ENCODE measurements at regions not wholly inside any gene's neighbourhood (a gene's known extent, or its start where the extent isn't known, plus 50 kb on each side); places are given as distances from the start of the nearest gene placed in this dataset.
A peak's percentile ranks its signal among the peaks of the same experiment; 100 is the strongest.

DNA sequence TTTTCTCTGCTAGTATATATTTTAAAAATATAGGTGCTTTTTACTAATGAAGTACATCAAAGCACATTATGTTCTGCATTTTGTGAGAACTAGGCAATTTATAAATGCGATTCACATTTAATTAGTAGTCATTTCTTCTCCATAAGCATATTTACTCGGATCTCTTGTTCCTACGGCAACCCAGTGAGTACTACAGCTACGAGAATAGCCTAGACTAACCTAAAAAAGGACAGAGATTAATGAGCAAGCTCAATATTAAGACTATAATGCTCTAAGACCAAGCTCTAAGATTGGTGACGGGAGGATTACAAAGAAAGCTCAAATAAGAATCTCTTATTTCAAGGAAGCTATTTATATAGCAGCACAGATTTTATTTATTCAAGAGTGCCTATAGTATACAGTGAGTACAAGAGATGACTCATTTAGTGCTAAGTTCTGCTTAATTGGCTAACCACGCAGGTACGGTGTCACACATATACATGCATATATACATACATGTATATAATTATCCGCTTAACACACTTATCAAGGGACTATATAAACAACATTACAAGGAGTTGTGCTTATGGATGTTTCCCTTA is 364.7 kb downstream of the GPD2 start:
- in situ Hi-C loops (cut with HindIII; ENCODE audit: low pct_unique_long_range_greater_than_20kb, low sequenced_read_pairs), result no loop called here
- no peak for DNase-seq (ENCODE audit: low read depth, low spot score)

DNA sequence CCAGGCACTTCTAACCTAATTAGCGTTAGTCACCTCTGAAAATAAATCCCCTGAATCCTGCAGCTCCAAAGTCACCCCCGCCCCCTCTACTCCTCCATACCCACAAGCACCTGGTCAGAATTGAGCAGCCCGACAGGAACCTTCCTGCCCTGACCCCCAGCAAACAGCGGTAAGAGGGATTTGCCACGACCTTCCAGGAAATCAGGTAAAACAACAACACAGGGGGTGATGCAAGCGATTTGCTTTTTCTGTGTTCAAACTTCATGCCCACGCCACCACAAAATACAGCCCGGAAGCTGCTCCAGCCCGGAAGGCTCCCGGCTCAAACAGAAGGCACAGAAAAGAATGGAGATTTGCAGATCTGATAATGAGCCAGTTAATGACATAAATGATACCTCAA is 367.1 kb downstream of the GPD2 start:
- DNase-seq (ENCODE audit: low read depth, low spot score), result no peak
- in situ Hi-C loops (cut with HindIII; ENCODE audit: low pct_unique_long_range_greater_than_20kb, low sequenced_read_pairs), result no loop called here

DNA sequence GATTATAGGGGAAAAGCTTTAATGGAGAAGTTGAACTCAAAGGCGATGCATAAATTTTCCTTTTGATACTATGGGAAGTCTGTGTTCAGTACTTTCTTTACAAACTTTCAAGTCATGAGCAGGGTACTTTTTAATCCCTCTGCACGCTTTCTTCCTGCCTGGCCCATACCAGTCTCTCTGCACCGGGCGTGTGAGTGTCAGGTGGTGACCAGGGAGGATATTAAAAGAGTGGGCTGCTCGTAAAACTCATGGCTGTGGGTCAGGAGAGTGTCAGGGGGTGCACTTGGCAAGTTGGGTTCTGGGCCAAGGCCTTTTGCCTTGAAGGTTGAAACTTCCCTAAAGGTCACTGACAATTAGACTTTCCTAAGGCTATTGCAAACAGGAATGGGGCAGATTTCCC is 367.8 kb downstream of the GPD2 start:
- peak; percentile 73 for DNase-seq (ENCODE audit: low read depth, low spot score)
- in situ Hi-C loops (cut with HindIII; ENCODE audit: low pct_unique_long_range_greater_than_20kb, low sequenced_read_pairs), result no loop called here

DNA sequence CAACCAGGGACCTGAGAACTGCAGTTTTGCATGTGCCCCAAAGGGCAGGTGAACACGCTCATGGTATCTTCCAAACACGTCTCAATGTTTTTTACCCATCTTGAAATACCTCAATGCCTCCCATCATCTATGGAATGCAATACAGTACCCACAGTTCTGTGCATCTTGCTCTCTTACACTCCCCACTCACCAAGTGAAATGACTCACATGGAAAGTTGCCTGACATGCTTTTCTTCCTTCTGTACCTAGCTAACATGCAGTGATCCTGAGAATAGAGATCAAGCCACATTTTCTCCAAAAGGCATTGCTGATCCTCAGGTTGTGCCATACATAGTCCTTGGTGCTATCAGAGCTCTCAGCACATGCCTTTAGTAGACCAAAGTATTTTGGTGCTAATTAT is 373.9 kb downstream of the GPD2 start:
- DNase-seq (ENCODE audit: low read depth, low spot score), result no peak
- in situ Hi-C loops (cut with HindIII; ENCODE audit: low pct_unique_long_range_greater_than_20kb, low sequenced_read_pairs), result no loop called here

DNA sequence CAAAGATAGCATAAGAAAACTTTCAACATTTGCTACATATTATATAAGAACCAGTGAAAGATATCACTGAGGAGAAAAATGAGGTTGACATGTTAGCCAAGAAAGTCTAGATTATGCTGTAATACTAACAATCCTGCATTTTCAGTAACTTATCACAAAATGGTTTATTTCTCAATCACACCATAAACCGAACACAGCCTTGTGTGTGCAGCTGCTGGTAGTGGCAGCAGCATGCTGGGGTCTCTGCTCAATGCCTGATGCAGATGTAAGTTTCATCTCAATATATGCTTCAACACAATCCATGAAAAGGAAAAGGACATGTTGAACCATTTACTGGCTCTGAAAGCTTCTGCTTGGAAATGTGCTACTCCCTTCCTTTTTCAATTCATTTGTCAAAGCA is 376.3 kb downstream of the GPD2 start:
- DNase-seq (ENCODE audit: low read depth, low spot score), result no peak
- in situ Hi-C loops (cut with HindIII; ENCODE audit: low pct_unique_long_range_greater_than_20kb, low sequenced_read_pairs), result no loop called here

DNA sequence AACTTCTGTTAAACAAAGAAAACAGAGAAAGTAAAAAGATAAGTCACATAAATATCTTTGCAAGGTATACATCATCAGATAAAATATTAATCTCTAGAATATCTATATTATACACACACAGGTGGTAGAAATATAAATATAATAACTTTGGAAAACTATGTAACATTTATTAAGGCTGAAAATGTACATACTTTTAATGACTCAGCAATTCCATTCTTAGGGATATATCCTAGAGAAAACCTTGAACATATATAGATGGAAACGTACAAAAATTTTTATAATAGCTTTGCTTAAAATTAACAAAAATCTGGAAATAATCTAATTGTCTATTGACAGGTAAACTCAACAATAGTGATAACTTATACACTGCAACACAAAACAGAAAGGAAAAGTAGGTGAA is 381.3 kb downstream of the GPD2 start:
- in situ Hi-C loops (cut with HindIII; ENCODE audit: low pct_unique_long_range_greater_than_20kb, low sequenced_read_pairs), result no loop called here
- no peak for DNase-seq (ENCODE audit: low read depth, low spot score)

DNA sequence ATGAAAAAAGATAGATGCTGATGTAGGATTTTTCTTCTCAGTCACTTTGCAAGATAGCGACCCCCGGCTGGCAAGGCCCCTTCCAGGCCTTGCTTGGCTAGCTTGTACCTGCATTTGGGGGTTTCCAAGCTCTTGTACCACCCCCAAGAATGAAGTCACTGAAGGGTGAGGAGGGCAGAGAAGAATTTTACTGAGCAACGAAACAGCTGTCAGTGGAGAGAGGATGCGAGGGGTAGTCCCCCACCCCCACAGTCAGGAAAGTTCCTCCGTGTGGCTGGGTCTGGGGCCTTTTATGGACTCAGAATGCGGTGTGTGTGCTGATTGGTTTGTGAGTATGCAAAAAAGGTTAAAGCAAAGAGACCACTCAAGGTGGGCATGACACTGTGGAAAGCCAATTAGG is 382.0 kb downstream of the GPD2 start:
- DNase-seq (ENCODE audit: low read depth, low spot score), result no peak
- in situ Hi-C loops (cut with HindIII; ENCODE audit: low pct_unique_long_range_greater_than_20kb, low sequenced_read_pairs), result no loop called here

DNA sequence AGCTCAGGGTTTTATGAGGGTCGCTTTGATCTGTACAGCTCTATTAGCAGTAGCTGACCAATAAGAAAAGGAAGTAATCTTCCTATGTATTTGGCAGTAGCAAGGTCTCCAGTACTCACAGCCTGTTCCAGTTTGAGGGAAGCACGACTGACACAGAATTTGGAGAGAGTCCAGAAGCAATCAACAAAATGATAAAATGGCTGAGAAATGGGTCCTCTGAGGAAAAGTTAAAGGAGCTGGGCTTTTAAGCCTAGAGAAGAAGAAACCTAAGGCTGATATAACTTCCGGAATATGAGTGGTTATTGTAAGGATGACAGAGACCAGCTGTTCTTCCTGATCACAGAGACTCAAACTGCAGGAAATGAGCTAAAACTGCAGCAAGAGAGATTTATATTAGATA is 382.8 kb downstream of the GPD2 start:
- no peak for DNase-seq (ENCODE audit: low read depth, low spot score)
- in situ Hi-C loops (cut with HindIII; ENCODE audit: low pct_unique_long_range_greater_than_20kb, low sequenced_read_pairs), result no loop called here

DNA sequence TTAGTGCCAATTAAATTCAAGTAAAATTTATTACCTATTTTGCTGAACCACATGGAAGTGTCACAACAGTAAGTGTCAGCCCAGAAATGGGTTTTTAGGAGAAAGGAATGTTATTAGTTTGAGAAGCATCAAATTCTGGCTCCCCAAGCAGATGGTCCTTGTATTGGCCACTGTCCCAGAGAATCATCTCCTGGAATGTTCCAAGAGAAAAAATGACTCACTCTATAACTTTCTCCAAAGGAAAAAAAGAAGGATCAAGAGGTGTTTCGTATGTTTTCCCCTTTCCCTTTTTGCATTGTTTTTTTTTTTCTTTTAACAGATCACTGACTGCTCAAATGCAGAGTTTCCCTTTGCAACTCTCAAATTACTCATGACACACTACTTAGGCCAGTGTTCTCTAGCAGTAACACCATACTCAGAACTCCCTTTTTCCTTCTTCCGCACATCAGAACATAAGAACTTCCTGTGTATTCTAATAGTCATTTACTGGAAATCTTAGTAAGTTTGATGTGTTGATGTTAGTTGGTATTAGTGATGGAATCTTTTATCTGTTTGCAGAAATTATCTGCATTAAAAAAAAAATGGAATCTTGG is 390.3 kb downstream of the GPD2 start:
- in situ Hi-C loops (cut with HindIII; ENCODE audit: low pct_unique_long_range_greater_than_20kb, low sequenced_read_pairs), result no loop called here
- DNase-seq (ENCODE audit: low read depth, low spot score), result no peak

DNA sequence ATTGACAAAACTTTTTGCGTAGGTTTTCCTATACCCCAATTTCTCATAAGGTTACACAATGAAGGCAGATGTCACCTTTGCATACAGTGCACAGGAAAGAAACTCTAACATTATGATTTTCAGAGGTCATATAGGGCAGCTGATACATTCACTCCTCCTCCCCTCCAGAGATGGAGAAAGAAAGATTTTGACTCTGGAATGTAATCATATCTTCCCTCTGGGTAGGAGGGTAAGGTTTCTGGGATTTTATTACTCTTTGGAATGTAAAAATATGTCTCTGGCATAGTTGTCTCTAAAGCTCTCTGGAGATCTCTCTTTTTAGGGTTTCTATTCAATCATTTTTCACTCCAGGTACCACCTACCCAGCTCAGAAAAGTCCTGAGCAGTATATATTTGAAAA is 398.3 kb downstream of the GPD2 start:
- DNase-seq (ENCODE audit: low read depth, low spot score), result no peak
- in situ Hi-C loops (cut with HindIII; ENCODE audit: low pct_unique_long_range_greater_than_20kb, low sequenced_read_pairs), result no loop called here

DNA sequence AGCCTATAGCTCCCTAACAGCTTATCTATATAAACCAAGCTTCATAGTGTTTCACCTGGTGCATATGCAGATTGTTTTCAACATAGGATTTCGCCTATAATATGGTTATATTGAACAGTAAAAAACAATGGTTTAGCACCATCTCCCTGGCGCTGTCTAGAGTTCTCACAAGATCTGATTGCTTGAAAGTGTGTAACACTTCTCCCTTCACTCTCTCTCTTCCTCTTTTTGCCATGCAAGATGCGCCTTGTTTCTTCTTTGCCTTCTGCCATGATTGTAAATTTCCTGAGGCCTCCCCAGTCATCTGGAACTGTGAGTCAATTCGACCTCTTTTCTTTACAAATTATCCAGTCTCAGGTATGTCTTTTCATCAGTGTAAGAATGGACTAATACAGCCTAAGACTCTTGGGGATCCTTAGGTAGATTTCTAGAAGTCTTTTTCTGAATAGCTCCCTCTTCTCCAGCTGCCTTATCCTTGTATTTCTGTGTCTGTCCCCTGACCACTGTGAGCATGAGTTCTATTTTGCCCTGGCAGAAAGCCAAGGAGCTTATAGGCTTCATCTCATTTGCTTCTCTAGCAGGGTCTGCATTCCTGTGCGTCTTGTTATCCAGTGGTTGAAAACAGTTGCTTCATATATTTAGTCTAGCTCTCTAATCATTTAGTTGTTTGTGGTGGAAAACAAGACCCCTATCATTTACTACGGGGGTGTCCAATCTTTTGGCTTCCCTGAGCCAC is 401.6 kb downstream of the GPD2 start:
- in situ Hi-C loops (cut with HindIII; ENCODE audit: low pct_unique_long_range_greater_than_20kb, low sequenced_read_pairs), result no loop called here

DNA sequence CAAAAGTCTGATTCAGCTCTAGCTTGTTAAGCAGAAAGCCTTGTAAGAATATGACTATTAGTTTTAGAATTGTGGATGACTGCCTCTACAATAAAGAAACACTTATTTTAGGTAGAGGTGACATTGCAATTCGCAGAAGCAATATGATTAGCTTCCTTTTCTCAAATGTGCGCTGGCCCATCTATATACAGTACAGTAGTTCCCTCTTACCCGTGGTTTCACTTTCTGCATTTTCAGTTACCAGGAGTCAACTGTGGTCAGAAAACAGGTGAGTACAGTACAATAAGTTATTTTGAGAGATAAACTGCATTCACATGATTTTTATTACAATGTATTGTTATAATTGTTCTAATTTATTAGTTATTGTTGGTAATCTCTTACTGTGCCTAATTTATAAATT is 405.1 kb downstream of the GPD2 start:
- DNase-seq (ENCODE audit: low read depth, low spot score), result no peak
- in situ Hi-C loops (cut with HindIII; ENCODE audit: low pct_unique_long_range_greater_than_20kb, low sequenced_read_pairs), result no loop called here

More for the DNA sequence above, 401.6 kb downstream of the GPD2 start:
- no peak for DNase-seq (ENCODE audit: low read depth, low spot score)

DNA sequence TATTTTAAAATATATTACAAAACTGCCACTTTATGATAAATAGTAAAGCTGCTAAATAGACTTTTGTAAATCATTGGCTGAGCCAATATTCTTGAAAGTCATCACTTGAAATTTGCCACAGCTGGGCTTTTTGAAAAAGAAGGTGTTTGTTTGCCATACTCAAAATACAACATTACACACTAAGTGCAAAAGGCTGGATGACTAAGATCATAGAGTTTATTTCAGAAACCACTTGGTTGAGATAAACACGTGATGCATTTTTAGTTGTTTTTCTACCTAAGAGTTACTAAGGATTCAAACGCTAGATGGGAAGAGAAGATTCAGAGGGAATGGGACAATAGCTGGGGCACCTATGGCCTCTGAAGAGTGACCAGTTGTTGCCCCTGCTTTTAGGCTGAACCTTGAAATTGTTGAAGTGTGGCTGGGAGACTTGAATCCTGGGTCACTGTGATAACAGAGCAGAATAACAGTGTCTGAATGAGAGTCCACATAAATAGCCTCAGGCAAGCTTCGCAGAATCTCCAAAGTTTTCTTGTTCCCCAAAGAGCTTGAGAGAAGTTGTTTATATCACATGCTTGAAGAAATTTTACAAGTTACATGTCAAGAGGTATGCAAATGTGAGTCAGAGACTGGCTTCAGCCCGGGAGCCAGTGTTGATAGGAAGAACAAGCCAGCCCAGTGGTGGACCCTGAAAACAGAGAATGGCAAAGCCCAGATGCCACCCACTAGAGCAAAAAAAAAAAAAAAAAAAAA is 409.8 kb downstream of the GPD2 start:
- peak; percentile 63 for DNase-seq (ENCODE audit: low read depth, low spot score)
- in situ Hi-C loops (cut with HindIII; ENCODE audit: low pct_unique_long_range_greater_than_20kb, low sequenced_read_pairs), result no loop called here

DNA sequence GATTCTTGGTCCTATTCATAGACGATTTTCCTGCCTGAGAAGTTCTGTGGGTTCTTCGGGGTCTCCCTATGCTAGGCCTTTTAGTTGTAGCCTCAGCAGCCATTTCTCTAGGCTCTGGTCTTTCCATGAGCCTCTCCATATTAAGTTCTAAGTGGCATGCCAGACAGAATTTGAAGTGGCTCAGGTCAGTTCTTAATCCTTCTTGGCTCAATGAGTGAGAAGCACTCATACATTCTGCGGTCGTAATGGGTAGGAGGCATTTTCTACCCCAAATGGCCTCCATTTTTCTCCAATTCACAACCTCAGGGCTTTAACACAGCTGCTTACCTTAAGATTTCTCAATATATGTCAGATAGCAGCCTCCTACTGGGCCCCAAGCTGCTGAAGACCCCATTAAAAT is 405.3 kb upstream of the GALNT5 start:
- in situ Hi-C loops (cut with HindIII; ENCODE audit: low pct_unique_long_range_greater_than_20kb, low sequenced_read_pairs), result no loop called here
- no peak for DNase-seq (ENCODE audit: low read depth, low spot score)

DNA sequence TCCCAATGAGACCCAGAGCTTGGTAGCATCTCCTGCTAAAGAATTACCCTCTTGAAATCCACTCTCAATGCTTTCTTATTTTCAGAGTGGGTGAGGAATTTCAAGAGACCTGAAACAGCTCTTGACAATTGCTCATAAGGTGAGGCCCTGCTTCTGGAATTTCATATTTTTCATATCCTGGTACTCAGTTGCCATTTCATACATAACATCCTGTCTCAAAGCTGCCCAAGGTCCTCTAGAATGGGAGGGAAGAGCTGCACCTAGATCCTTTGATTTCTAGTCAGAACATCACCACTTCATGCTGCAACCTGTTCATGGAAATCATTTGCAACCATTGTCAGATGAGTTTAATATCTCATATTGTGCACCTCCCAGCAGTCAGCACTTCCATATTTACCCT is 404.8 kb upstream of the GALNT5 start:
- DNase-seq (ENCODE audit: low read depth, low spot score), result no peak
- in situ Hi-C loops (cut with HindIII; ENCODE audit: low pct_unique_long_range_greater_than_20kb, low sequenced_read_pairs), result no loop called here

DNA sequence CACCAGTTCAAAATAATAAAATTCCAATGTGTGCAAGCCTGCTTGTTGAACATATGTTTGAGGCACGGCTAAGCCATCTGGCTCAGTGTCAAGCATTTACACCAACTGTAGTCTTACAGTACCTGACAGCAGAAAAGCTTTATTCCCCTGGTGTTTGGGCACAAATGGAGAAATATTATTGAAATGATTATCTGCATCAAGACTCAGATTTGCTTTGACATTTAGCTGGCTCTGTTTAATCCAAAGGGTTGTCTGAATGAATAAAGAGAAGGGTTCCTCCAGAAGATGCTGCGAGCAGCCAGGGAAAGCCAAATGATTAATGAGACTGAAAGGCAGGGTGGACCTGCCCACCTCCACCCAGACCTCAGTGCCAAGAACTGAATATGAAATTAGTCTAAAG is 393.2 kb upstream of the GALNT5 start:
- DNase-seq (ENCODE audit: low read depth, low spot score), result no peak
- in situ Hi-C loops (cut with HindIII; ENCODE audit: low pct_unique_long_range_greater_than_20kb, low sequenced_read_pairs), result no loop called here

DNA sequence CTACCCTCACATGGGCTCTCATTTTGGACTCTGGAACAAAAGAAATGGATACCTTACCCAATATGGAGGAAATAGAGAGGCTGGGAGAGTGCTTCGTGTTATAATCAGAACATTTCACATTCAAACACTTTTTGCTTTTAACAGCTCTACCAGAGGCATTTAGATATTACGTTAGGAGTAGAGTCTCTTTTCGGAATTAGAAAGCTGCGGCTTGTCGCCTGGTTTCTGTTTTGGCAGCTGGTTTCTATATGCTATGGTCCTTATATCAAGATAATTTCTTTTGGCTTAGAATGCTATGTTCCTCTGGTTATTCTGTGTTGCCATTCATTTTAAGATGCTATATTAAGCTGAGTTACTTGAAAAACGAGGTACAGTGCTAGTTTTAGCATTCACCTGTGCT is 392.8 kb upstream of the GALNT5 start:
- no peak for DNase-seq (ENCODE audit: low read depth, low spot score)
- in situ Hi-C loops (cut with HindIII; ENCODE audit: low pct_unique_long_range_greater_than_20kb, low sequenced_read_pairs), result no loop called here

DNA sequence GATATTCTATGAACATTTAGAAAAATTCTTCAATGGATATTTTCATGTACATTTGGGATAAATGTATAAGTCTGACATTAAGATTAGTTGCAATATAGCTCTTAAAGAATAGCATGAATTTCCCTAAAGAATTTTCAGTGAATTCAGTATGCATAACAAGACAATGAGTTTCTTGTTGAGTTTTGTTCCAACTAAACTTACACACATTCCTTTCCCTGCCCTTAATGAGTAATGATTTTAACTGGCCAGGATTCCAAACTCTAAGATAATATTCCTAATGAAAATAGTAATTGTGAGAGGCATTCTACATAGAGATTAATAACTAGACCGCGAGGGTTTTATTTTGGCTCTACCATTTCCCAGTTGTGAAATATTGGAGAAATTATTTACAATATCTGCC is 390.3 kb upstream of the GALNT5 start:
- no peak for DNase-seq (ENCODE audit: low read depth, low spot score)
- in situ Hi-C loops (cut with HindIII; ENCODE audit: low pct_unique_long_range_greater_than_20kb, low sequenced_read_pairs), result no loop called here

DNA sequence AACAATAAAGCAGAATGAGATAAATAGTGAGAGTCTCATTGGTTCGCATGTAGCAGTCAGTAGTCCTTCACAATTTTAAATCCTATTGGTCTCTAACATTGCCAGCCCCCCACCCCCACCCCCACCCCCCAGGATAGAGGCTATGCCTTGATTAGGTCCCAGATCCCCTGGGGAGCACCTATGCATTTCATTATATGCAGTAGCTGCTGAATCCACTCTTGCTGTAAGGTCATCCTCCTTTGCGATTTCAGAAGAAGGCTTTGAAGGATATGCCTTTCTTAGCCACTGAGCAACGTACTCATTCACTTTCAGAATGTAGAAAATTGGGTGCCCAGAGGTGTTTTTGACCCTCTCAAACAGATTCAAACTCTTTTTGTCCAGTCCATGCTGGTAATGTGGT is 382.8 kb upstream of the GALNT5 start:
- in situ Hi-C loops (cut with HindIII; ENCODE audit: low pct_unique_long_range_greater_than_20kb, low sequenced_read_pairs), result no loop called here
- no peak for DNase-seq (ENCODE audit: low read depth, low spot score)

Measured in SK-MEL-5 (cell line).